ENCODE measurements at regions not wholly inside any gene's neighbourhood (a gene's known extent, or its start where the extent isn't known, plus 50 kb on each side); places are given as distances from the start of the nearest gene placed in this dataset.

- H3K4me3 ChIP-seq = no peak overlapping the region
- H3K9me3 ChIP-seq = no peaks in the 10 kb centered on the region
- no peaks in the 10 kb centered on the region for H3K27me3 ChIP-seq
- no peaks in the 10 kb centered on the region for H3K4me1 ChIP-seq
- no peak overlapping the region for H3K27ac ChIP-seq
- no peaks in the 10 kb centered on the region for H3K36me3 ChIP-seq
- DNase-seq = no peak
- intact Hi-C loops (cut with DNase I) = no loop called here
- no peak for TF ChIP-seq CTCF (IDR thresholded peaks at IDR 0.05)
- no peak for ATAC-seq
Measured at GRCh38 chr10:83375274-83375673, 764.0 kb upstream of the GHITM start.

DNA sequence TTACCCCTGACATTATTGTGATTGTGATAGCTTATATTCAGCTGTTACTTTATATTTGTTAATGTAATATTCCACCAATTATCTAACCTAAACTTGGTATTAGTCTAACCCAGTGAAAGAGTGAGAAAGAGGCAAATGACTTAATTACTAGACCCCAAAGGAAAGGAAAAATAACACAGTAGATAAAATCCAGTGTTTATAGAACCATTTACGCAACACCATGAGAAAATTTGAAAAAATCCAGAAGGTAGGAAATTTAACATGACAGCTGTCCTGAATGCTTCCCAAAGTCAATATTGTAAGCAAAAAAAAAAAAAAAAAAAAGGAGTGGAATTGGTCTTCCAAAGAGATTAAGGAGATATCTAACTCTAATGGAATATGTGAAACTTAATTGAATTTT lies 741.5 kb upstream of the GHITM start:
- ATAC-seq (no peak), DNase-seq (no peak)
- Histone ChIP-seq H3K9me3 (peaks cover 0 to 3% of the 10 kb centered on the region in 2 donors), H3K4me3 (no peak overlapping the region), H3K27ac (no peak overlapping the region), H3K27me3 (no peaks in the 10 kb centered on the region), H3K4me1 (no peaks in the 10 kb centered on the region), H3K36me3 (no peaks in the 10 kb centered on the region)
- no peak for TF ChIP-seq CTCF (IDR thresholded peaks at IDR 0.05)
- intact Hi-C loops (cut with DNase I) = no loop called here

- no peak for TF ChIP-seq CTCF (IDR thresholded peaks at IDR 0.05)
- Histone ChIP-seq H3K27ac (no peak overlapping the region), H3K9me3 (no peaks in the 10 kb centered on the region), H3K27me3 (no peaks in the 10 kb centered on the region), H3K4me1 (no peaks in the 10 kb centered on the region), H3K36me3 (no peaks in the 10 kb centered on the region), H3K4me3 (no peak overlapping the region)
- DNase-seq = no peak
- no peak for ATAC-seq
- intact Hi-C loops (cut with DNase I) = no loop called here
Measured at GRCh38 chr10:83410570-83410969, 728.7 kb upstream of the GHITM start.

- H3K4me1 ChIP-seq = no peaks in the 10 kb centered on the region
- no peaks in the 10 kb centered on the region for H3K27me3 ChIP-seq
- intact Hi-C loops (cut with DNase I) = no loop called here
- H3K36me3 ChIP-seq = no peaks in the 10 kb centered on the region
- DNase-seq (no peak), ATAC-seq (no peak)
- H3K27ac ChIP-seq = no peak overlapping the region
- TF ChIP-seq CTCF (IDR thresholded peaks at IDR 0.05) = no peak
- H3K4me3 ChIP-seq = no peak overlapping the region
- peaks cover 2 to 4% of the 10 kb centered on the region in 2 donors for H3K9me3 ChIP-seq
Measured at GRCh38 chr10:83425306-83425705, 714.0 kb upstream of the GHITM start.

DNA sequence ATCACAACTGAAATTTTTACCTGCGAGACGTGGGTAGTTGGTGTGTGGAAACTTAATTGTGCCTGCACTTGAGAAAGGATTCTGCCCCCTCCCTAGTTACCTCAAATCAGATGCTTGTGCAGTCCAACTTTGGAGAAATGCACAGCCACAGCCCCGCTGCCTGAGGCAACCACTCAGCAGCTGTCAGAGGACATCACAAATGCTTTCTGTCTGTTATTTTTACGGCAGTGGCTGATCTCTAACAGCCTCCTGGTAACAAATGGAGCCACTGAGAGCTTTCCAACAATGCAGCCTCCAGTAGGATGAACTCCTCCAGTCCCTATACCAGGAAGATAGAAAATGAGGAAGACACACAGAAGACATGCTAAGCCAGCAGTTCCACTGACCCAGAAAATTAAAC lies 712.2 kb upstream of the GHITM start:
- TF ChIP-seq CTCF (IDR thresholded peaks at IDR 0.05) = no peak
- intact Hi-C loops (cut with DNase I) = no loop called here
- peaks cover 2 to 4% of the 10 kb centered on the region in 2 donors for H3K9me3 ChIP-seq
- no peaks in the 10 kb centered on the region for H3K27me3 ChIP-seq
- ATAC-seq (no peak), DNase-seq (no peak)
- no peak overlapping the region for H3K4me3 ChIP-seq
- H3K27ac ChIP-seq = no peak overlapping the region
- no peaks in the 10 kb centered on the region for H3K36me3 ChIP-seq
- H3K4me1 ChIP-seq = no peaks in the 10 kb centered on the region
